ENCODE measurements at regions not wholly inside any gene's neighbourhood (a gene's known extent, or its start where the extent isn't known, plus 50 kb on each side); places are given as distances from the start of the nearest gene placed in this dataset.

GRCh38 chr5:33067291-33067690 is 356.2 kb downstream of the NPR3 start:
- H3K4me1 ChIP-seq = no peaks in the 10 kb centered on the region
- no peak for DNase-seq (ENCODE audit: low spot score in 2 of 2)
- H3K27ac ChIP-seq = no peak overlapping the region
- TF ChIP-seq, protein P1, sequence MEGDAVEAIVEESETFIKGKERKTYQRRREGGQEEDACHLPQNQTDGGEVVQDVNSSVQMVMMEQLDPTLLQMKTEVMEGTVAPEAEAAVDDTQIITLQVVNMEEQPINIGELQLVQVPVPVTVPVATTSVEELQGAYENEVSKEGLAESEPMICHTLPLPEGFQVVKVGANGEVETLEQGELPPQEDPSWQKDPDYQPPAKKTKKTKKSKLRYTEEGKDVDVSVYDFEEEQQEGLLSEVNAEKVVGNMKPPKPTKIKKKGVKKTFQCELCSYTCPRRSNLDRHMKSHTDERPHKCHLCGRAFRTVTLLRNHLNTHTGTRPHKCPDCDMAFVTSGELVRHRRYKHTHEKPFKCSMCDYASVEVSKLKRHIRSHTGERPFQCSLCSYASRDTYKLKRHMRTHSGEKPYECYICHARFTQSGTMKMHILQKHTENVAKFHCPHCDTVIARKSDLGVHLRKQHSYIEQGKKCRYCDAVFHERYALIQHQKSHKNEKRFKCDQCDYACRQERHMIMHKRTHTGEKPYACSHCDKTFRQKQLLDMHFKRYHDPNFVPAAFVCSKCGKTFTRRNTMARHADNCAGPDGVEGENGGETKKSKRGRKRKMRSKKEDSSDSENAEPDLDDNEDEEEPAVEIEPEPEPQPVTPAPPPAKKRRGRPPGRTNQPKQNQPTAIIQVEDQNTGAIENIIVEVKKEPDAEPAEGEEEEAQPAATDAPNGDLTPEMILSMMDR (IDR thresholded peaks at IDR 0.05) = no peak
- no peaks in the 10 kb centered on the region for H3K36me3 ChIP-seq
- no peak overlapping the region for H3K4me3 ChIP-seq
- no peaks in the 10 kb centered on the region for H3K9me3 ChIP-seq
- intact Hi-C loops (cut with DNase I) = no loop called here
- no peaks in the 10 kb centered on the region for H3K27me3 ChIP-seq

GRCh38 chr5:33068786-33069185 is 357.7 kb downstream of the NPR3 start:
- H3K27me3 ChIP-seq = no peaks in the 10 kb centered on the region
- H3K27ac ChIP-seq = no peak overlapping the region
- no peaks in the 10 kb centered on the region for H3K4me1 ChIP-seq
- no peak overlapping the region for H3K4me3 ChIP-seq
- DNase-seq (ENCODE audit: low spot score in 2 of 2) = no peak
- no peaks in the 10 kb centered on the region for H3K9me3 ChIP-seq
- intact Hi-C loops (cut with DNase I) = no loop called here
- no peaks in the 10 kb centered on the region for H3K36me3 ChIP-seq
- TF ChIP-seq, protein P1 (IDR thresholded peaks at IDR 0.05) = no peak

GRCh38 chr5:33072296-33072695 is 361.2 kb downstream of the NPR3 start:
- intact Hi-C loops (cut with DNase I) = no loop called here
- no peaks in the 10 kb centered on the region for H3K4me1 ChIP-seq
- DNase-seq (ENCODE audit: low spot score in 2 of 2) = no peak
- TF ChIP-seq, protein P1 (IDR thresholded peaks at IDR 0.05) = no peak
- no peaks in the 10 kb centered on the region for H3K9me3 ChIP-seq
- H3K27ac ChIP-seq = no peak overlapping the region
- H3K27me3 ChIP-seq = no peaks in the 10 kb centered on the region
- H3K36me3 ChIP-seq = no peaks in the 10 kb centered on the region
- H3K4me3 ChIP-seq = no peak overlapping the region

GRCh38 chr5:33072726-33073125 is 361.6 kb downstream of the NPR3 start:
- Histone ChIP-seq H3K4me3 (no peak overlapping the region), H3K27ac (no peak overlapping the region), H3K36me3 (no peaks in the 10 kb centered on the region), H3K9me3 (no peaks in the 10 kb centered on the region), H3K27me3 (no peaks in the 10 kb centered on the region), H3K4me1 (no peaks in the 10 kb centered on the region)
- intact Hi-C loops (cut with DNase I) = no loop called here
- TF ChIP-seq, protein P1 (IDR thresholded peaks at IDR 0.05) = no peak
- DNase-seq (ENCODE audit: low spot score in 2 of 2) = no peak

DNA sequence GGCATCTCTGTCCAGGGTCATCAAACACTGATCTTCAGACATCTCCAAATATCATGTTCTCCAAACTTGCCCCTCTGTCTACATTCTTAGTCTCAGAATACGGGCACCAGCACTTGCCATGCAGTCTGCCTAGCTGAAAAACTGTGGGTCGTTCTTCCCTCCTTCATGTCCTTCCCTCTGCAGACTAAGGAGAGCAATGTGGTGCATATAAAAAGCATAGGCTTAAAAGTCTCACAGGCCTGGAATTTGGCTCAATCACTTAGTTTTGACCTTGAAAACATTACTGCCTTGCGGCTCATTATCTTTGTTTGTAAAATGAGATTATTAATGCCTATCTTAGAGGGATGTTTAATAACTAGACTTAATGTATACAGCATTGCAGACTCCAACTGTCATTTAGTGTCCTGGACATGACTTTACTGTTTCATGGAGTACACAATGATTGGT is 362.8 kb downstream of the NPR3 start:
- Histone ChIP-seq H3K4me1 (no peaks in the 10 kb centered on the region), H3K36me3 (no peaks in the 10 kb centered on the region), H3K27me3 (no peaks in the 10 kb centered on the region), H3K9me3 (no peaks in the 10 kb centered on the region), H3K27ac (no peak overlapping the region), H3K4me3 (no peak overlapping the region)
- intact Hi-C loops (cut with DNase I) = no loop called here
- TF ChIP-seq, protein P1 (IDR thresholded peaks at IDR 0.05) = no peak
- no peak for DNase-seq (ENCODE audit: low spot score in 2 of 2)

GRCh38 chr5:33074548-33074947 is 363.4 kb downstream of the NPR3 start:
- Histone ChIP-seq H3K27ac (no peak overlapping the region), H3K9me3 (no peaks in the 10 kb centered on the region), H3K4me1 (no peaks in the 10 kb centered on the region), H3K27me3 (no peaks in the 10 kb centered on the region), H3K4me3 (no peak overlapping the region), H3K36me3 (no peaks in the 10 kb centered on the region)
- no peak for DNase-seq (ENCODE audit: low spot score in 2 of 2)
- TF ChIP-seq, protein P1 (IDR thresholded peaks at IDR 0.05) = no peak
- intact Hi-C loops (cut with DNase I) = no loop called here

All from ascending aorta (tissue), 2 donors.